HG02943 (cell line): ENCODE measurements at regions not wholly inside any gene's neighbourhood (a gene's known extent, or its start where the extent isn't known, plus 50 kb on each side); places are given as distances from the start of the nearest gene placed in this dataset.
A peak's percentile ranks its signal among the peaks of the same experiment; 100 is the strongest.

Experiments
- ATAC-seq: cut with Tn5 transposase; IDR thresholded peaks from one replicate; pipeline ENCODE4 v1.9.1; 2021; ENCODE audit warnings: mild to moderate bottlenecking, low read depth, moderate library complexity; ENCODE audit not compliant: unreplicated experiment

DNA sequence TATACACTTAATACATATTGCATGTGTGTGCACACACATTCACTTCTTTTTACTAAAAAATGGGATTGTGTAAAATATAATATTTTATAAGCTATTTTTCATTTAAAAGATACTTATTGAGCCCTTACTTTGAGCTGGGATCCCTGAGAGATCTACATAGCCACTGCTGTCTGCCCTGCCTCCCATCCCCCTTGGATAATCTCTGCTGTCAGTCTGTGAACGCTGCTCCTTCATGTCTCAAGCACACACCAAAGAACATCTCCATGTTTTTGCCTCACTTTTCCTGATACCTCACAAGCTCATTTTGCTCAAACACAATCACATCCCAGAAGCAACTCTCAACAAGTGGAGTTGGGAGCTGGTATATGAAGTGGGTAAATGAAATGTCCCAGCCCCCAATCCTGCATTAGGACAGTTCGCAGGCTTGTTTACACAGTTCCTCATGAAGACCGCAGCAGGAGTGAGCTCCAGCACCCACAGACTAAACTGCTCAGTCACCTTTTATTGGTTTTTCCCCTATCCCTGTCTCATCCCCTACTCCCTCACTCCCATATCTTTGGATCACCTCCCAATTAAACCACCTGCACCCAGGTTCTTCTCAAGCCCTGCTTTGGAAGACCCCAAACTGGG, 108.3 kb upstream of the FRY start:
- no peak for ATAC-seq

DNA sequence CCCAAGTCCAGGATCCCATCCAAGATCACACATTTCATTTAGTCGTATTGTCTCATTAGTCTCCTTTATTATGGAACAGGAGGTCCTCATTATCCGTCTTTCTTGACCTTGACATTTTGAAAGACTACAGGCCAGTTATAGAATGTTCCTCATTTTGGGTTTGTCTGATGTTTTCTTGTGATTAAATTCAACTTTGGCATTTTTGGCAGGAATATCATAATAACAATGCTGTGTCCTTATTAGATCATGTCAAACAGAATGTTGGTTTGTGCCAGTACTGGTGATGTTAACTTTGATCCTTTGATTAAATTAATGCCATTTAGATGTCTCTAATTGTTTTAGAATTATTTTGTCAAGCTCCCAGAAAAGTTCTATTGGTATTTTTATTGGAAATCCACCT, 106.5 kb upstream of the FRY start:
- no peak for ATAC-seq

DNA sequence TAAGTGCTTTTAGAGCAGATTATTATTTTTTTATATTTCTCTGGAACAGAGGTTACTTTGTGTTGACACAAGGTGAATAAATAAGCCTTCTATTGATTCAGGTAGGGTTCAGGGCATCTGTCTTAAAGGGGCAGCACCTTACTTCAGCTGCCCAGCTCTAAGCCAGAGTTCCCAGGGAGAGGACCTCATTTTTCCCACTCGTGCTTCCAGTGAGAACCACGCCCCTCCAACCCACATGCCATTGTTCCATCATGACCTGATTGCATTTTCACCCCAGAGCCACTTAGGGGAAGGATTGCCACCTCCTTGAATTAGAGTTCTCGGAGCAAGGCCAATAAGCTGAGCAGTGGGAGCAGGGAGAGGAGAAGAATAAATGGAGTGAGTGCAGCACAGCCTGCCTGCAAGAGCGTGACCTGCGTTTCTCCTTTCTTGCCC, 104.3 kb upstream of the FRY start:
- ATAC-seq = no peak

DNA sequence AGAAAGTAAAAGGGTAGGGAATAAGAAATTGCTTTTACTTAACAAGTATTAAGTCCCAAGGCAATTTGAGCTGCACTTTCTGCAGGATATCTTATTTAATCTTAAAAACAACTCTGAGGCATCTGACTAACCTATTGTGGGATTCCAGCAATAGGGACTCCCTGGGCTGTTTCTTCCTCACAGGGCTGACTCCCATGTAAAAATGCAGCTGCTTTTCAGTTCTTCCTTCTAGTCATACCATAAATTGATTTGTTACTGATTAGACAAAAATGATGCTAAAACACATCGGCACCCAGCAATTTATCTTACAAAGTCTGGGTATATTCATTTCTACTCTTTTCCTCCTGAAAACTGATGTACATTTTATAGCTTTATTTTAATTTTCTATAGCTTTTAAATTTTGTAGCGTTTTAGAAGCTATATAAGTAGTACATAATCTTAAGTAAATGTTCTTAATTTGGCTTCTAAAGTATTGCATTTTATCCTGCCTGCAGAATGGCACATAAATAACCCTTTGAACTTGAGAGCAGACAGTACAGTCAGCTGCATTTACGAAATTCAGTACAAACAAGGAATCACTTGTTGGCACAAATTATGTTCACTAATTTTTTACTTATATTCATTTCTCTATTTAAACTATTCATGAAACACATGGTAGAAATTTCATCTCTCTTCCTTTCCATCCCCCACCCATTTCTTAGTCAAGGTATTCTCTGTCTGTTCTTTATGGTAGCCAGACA, 102.4 kb upstream of the FRY start:
- ATAC-seq = no peak

DNA sequence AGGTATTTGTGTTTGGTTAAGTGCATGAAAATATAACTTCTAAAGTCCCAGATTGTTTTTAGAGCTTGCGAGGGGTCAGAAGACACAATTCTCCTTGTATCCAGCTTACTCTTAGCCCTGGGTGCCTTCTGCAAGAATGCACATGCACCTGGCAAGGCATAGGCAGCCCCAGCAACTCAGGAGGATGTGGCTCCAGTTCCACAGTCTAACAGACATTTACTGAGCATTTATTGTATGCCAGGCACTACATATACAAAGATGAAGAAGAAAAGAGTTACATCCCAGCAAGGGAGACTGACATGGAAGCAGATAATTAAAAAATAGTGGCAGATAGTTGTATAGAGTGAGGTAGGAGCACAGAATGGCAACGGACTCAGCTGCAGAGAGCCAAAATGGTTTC, 101.1 kb upstream of the FRY start:
- ATAC-seq = peak; percentile 40

DNA sequence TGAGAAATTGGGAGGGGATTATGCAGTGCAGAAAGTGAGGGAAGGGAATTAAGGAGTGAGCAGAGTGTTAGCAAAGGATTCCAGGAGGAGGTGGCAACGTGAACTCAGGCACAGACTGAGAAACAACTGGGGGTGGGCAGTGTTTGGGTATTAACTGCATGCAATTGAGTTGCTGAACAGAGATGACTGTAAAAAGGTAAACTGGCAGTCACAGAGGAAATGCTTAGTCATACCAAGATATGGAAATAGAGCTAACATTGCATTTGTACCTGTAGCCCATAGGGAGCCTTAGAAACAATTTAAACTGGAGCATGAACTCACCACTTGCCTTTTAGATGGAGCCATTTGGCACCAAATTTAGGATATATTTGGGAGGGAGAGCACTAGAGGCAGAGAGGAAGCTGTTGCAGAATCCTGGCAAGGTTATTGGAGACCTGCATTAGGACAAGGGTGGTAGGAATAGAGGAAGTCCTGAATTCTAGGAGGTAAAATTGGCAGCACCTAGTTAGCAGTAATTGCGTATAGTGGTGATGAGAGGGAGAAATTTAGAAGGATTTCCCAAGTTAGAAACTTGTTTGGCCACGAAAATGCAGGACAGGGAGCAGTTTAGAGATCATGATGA, 100.6 kb upstream of the FRY start:
- ATAC-seq = peak; percentile 98

DNA sequence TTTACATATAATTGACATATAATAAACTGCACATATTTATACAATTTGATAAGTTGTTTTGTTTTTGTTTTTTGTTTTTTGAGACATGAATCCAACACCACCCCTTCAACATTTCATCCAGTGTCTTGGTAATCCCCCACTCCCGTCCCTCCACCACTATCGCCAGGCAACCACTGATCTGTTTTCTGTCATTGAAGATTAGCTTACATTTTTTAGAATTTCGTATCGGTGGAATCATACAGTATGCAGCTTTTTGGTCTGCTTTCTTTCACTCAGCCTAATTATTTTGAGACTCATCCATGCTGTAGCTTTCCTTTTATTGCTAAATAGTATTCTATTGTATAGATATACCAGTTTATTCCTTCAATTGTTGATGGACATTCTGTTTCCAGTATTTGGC, 94.1 kb upstream of the FRY start:
- ATAC-seq = no peak

DNA sequence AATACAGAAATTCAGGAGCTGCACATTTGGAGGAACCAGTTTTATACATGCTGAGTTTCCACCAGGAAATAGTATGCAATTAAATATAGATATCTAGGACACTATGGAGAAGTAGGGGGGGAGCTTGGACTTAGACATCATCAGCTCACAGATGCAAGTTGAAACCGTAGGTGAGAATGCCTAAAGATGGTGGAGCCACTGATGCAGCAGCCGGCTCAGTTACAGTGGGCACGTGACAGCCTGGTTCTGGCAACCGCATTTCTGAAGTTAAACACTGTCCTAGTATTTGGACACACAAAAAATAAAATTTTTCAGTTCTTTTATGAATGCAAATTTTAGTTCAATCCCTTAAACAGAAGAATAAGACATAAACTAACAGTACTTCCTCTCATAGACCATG, 91.5 kb upstream of the FRY start:
- ATAC-seq = no peak

DNA sequence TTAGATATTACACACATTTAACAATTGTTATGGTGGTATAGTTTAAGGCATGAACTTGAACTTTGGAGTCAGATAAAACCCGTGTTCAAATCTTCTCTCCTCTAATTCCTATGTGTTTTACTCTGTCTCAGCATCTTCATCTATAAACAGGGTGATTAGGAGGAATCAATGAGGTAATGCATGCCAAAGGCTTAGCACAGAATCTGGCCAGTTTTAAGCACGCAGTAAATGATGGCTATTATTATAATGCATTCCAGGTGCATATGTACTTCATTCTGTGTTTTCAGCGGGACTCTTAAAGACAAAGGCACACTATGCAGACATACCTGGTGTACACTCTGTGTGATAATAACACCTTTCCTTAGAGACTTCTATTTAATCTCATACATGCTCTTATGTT, 88.0 kb upstream of the FRY start:
- no peak for ATAC-seq

DNA sequence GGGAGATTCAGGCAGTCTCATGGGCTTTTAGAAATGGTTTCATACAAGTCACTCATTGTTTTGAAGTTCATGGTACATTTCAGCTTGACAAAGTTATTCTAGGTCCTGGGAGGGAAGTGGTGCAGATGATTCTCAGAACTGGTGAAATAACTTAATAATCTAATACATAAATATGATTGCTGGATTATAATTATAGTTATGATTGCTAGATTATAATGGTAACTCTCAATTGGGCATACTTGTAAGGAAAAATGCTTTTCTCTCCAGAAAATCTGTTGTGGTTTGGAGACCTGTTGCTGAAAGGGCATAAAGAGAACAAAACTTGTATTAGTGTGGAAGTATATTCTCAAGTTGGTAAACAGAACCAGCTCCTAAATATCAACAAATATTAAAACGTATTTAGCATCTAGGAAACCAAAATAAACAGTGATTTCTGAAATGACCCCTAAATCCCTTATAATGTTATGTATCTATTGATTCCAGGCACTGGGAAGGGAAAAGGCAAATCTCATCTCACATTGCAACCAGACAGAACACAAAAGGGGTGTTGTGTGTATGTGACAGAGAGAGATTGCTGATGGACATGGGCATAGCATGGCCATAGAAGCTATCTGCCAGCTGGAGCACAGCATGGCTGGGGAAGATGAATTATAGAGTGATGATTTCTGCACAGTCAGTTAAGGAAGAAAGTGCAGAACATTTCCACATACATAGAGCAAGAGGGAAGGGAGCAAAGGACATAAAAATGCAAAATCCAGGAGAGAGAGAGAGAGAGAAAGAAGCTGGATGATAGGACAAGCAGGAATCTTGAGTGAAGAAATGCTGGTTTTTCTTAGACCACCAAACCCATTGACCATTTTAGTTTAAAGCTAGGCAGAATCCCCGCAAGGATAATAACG, 87.1 kb upstream of the FRY start:
- no peak for ATAC-seq

DNA sequence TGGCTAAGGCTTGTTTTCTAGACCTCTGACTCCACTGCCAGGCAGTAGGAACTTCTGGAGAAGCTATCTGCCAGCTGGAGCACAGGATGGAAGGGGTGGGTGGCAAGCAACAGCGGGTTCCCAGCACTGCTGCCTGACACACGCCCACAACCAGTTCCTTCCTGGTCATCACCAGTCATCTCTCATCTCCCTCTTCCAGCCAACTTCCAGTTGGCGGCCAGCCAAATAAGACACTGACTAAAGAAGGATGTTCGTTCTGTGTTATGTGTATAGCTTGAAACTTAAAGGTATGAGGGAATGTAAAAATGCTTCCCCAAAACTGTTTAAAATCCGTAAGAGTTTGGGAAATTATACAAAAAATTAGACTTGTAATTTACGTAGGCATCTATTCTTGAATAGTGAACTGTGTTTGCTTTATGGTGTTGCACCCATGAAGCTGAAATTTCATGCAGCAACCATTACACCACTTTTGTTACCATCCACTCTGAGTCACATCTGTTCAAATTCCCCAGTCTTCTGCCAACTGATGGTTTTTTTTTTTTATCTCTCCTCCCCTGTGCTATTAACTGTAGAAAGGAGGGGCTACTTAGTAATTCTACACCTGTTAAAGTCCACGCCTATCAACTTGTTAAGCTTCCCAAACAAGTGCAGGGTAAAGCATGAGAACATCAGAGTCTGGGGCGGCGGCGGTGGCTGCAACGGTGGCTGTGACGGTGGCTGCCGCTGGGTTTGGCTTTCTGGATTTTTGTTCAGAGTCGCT, 86.2 kb upstream of the FRY start:
- no peak for ATAC-seq

DNA sequence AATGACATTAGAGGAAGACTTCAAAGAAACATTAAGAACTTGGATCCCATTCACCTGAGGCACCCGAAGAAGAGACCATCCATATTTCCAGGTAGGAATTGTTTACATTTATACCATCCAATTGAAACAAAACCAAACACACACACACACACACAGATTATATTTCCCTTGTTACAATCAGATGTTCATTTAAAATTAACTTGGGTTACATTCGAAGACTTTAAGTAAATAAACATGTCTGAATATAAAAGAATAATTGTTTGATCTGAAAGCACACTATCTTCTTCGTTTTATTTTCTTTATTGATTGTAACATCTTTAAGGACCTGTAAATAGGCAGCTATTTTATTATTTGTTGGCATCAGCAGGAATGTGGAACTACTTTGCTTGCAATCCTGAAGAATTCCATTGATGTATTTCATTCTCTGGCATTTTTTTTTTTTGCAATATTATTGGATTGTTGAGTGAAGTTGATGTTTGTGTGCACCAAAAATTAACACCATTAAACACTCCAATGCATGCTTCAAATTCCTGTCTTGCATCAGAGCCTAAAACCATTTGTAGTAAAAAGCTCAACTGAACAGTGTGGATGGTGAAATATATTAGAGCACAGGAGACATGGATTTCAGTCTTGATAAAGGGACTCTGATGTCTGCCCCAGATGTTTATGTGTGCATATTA, 85.3 kb upstream of the FRY start:
- no peak for ATAC-seq

DNA sequence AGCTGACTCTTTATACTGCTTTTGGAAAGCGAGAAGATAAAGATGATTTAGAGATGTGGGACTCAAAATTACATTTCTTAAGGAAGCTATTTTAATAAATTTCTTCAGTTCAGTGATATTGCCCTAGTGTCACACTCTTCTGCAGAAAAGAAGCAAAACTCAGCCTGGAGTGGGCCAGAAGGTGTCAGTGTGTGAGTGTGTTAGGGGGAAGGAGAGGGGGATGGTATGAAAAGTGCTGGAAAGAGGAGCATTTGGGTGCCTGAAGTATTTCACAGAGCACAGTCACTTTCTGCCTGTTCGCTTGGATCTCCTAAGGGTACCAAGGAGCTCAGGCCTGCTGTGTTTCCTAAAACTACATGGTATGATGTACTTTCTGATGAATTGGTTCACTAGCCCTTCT, 84.5 kb upstream of the FRY start:
- ATAC-seq = no peak

DNA sequence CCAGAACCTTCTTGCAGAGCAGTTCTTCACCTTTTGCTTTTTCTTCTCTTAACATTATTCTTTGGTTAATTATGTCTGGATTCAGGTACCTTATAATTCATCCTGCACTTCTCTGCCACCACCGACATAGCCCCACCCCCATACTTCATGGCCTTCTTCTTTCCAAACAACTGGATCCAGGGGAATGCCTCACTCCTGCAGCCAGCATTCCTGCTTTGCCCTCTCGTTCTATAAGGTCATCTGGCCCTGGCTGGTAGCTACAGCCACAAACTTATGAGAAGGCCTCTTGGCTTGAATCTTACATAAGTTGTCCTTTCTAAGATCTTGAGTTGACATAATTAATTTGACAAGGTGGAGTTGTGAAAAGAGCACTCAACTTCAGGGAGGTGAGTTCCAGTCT, 84.1 kb upstream of the FRY start:
- no peak for ATAC-seq

DNA sequence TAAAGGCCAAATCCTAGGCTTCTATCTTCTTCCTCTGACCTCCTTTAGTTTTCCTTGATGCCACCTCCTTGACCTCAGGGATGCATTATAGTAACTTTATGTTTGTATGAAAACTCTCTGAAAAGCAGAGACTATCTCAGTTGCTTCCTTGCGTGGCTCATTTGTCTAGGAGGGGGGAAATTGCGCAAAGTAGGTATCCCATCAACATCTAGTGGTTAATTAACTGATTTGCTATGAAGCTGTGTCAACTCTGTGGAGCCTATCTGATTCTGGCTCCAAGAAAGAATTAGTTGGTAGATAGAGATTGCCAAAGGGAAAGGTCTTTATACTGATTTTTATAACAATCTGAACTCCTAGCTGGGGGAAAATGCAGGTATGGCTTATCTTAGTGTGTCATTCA, 82.1 kb upstream of the FRY start:
- no peak for ATAC-seq

DNA sequence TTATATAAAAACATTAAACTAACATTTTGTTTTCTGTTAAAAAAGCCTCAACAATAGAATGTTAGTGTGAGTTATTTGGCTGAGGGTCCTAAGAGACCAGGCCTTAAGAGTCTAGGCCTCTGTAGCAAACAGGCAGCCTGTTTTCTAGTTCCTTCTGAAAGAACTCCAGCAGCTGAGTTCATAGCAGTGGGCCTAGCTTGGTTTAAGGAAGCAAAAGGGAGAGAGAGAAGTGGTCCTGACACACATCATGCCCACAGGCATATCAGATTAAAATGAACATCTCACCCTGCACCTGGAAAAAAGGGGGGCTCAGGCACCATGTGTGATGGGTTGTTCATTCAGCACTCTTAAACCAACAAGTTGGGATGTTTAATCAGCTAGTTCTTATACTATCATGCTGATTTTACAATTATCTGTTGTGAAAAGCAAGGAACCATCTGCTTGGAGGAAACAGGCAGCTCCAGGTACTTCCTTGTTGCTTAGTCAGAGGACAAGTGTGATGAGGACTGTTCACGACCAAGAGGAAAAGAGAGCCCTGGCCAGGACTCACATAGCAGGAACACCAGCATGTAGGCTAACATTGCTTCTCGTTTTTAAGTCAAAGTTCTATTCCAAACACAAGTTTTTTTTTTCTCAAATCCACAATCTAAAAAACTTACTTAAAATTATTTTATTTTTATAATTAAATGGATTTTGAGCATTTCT, 81.3 kb upstream of the FRY start:
- no peak for ATAC-seq

DNA sequence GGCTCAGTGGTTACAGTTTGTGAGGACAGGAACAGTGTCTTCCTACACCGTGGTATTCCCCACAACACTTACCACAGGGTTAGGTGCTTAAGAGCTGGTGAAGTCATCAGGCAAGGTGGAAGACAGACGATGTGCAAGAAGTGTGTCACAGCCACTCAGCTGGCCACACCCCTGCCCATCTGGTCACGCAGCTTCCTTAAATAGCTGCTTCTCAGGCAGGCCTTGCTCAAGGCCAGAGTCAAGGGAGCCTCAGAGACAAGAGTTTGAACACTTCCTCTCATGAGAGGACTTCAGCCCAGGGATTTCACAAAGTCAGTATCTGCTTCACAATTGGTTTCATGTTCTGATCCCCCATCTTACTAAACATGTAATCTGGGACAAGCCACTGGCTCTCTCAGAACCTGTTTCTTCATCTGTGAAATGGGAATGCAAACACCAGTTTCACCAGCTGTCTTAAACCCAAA, 80.3 kb upstream of the FRY start:
- ATAC-seq = peak; percentile 90

DNA sequence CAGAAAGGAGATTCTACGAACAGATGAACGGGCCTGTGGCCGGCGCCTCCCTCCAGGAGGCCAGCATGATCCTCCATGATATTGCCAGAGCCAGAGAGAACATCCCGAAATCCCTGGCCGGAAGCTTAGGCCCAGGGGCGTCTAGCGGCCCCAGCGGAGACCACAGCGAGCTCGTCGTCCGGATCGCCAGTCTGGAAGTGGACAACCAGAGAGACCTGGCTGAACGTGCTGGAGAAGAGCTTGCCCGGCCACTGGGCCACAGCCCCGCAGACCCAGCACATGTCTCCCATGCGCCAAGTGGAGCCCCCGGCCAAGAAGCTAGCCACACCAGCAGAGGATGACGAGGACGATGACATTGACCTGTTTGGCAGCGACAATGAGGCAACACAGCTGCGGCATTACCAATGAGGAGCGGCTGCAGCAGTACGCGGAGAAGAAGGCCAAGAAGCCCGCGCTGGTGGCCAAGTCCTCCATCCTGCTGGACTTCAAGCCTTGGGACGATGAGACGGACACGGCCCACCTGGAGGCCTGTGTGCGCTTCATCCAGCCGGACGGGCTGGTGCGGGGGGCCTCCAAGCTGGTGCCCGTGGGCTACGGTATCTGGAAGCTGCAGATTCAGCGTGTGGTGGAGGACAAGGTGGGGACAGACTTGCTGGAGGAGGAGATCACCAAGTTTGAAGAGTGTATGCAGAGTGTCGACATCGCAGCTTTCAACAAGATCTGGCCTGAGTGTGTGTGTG, 78.8 kb upstream of the FRY start:
- ATAC-seq = no peak
